ENCODE measurements at regions not wholly inside any gene's neighbourhood (a gene's known extent, or its start where the extent isn't known, plus 50 kb on each side); places are given as distances from the start of the nearest gene placed in this dataset.

GRCh38 chr2:156826341-156826933 is 390.3 kb downstream of the GPD2 start:
- no peaks in the 10 kb centered on the region for H3K27me3 ChIP-seq (ENCODE audit: insufficient read depth, low read depth, severe bottlenecking)
- H3K36me3 ChIP-seq, result no peaks in the 10 kb centered on the region
- H3K9me3 ChIP-seq (ENCODE audit: severe bottlenecking), result peaks cover 4% of the 10 kb centered on the region
- DNase-seq, result no peak
- H3K4me3 ChIP-seq (ENCODE audit: low read depth, low read length), result no peak overlapping the region
- H3K27ac ChIP-seq, result no peak overlapping the region
- TF ChIP-seq CTCF (IDR thresholded peaks at IDR 0.05; ENCODE audit: low read depth, low read length), result no peak

GRCh38 chr2:156834431-156834830 is 398.3 kb downstream of the GPD2 start:
- Histone ChIP-seq H3K9me3 (ENCODE audit: severe bottlenecking) (no peaks in the 10 kb centered on the region), H3K4me3 (ENCODE audit: low read depth, low read length) (no peak overlapping the region), H3K27ac (no peak overlapping the region), H3K27me3 (ENCODE audit: insufficient read depth, low read depth, severe bottlenecking) (no peaks in the 10 kb centered on the region), H3K36me3 (no peaks in the 10 kb centered on the region)
- no peak for DNase-seq
- no peak for TF ChIP-seq CTCF (IDR thresholded peaks at IDR 0.05; ENCODE audit: low read depth, low read length)

GRCh38 chr2:156837635-156838370 is 401.6 kb downstream of the GPD2 start:
- DNase-seq, result no peak
- Histone ChIP-seq H3K9me3 (ENCODE audit: severe bottlenecking) (no peaks in the 10 kb centered on the region), H3K4me3 (ENCODE audit: low read depth, low read length) (no peak overlapping the region), H3K27ac (no peak overlapping the region), H3K36me3 (no peaks in the 10 kb centered on the region), H3K27me3 (ENCODE audit: insufficient read depth, low read depth, severe bottlenecking) (no peaks in the 10 kb centered on the region)
- no peak for TF ChIP-seq CTCF (IDR thresholded peaks at IDR 0.05; ENCODE audit: low read depth, low read length)

- H3K36me3 ChIP-seq, result no peaks in the 10 kb centered on the region
- no peak for DNase-seq
- no peaks in the 10 kb centered on the region for H3K27me3 ChIP-seq (ENCODE audit: insufficient read depth, low read depth, severe bottlenecking)
- no peak overlapping the region for H3K4me3 ChIP-seq (ENCODE audit: low read depth, low read length)
- TF ChIP-seq CTCF (IDR thresholded peaks at IDR 0.05; ENCODE audit: low read depth, low read length), result no peak
- no peak overlapping the region for H3K27ac ChIP-seq
- no peaks in the 10 kb centered on the region for H3K9me3 ChIP-seq (ENCODE audit: severe bottlenecking)
Observed at GRCh38 chr2:156841321-156841720, 405.1 kb downstream of the GPD2 start.

GRCh38 chr2:156845806-156846558 is 409.8 kb downstream of the GPD2 start:
- Histone ChIP-seq H3K27me3 (ENCODE audit: insufficient read depth, low read depth, severe bottlenecking) (no peaks in the 10 kb centered on the region), H3K4me3 (ENCODE audit: low read depth, low read length) (no peak overlapping the region), H3K9me3 (ENCODE audit: severe bottlenecking) (no peaks in the 10 kb centered on the region), H3K27ac (no peak overlapping the region), H3K36me3 (no peaks in the 10 kb centered on the region)
- no peak for TF ChIP-seq CTCF (IDR thresholded peaks at IDR 0.05; ENCODE audit: low read depth, low read length)
- no peak for DNase-seq
